ENCODE measurements at regions not wholly inside any gene's neighbourhood (a gene's known extent, or its start where the extent isn't known, plus 50 kb on each side); places are given as distances from the start of the nearest gene placed in this dataset.

- no peak for DNase-seq (ENCODE audit: low spot score)
Measured at GRCh38 chr7:46366526-46366925, 445.5 kb upstream of the IGFBP3 start.

- no peak for DNase-seq (ENCODE audit: low spot score)
Measured at GRCh38 chr7:46363688-46364087, 442.6 kb upstream of the IGFBP3 start.

GRCh38 chr7:46360811-46361210, 439.7 kb upstream of the IGFBP3 start:
- no peak for DNase-seq (ENCODE audit: low spot score)

- no peak for DNase-seq (ENCODE audit: low spot score)
Measured at GRCh38 chr7:46360296-46360695, 439.2 kb upstream of the IGFBP3 start.

GRCh38 chr7:46357851-46358250, 436.8 kb upstream of the IGFBP3 start:
- DNase-seq (ENCODE audit: low spot score), result no peak

- no peak for DNase-seq (ENCODE audit: low spot score)
Measured at GRCh38 chr7:46357290-46357689, 436.2 kb upstream of the IGFBP3 start.

- no peak for DNase-seq (ENCODE audit: low spot score)
Measured at GRCh38 chr7:46356371-46356770, 435.3 kb upstream of the IGFBP3 start.

- no peak for DNase-seq (ENCODE audit: low spot score)
Measured at GRCh38 chr7:46355331-46355730, 434.3 kb upstream of the IGFBP3 start.

GRCh38 chr7:46352004-46352954, 431.2 kb upstream of the IGFBP3 start:
- peak; percentile 6 for DNase-seq (ENCODE audit: low spot score)

- DNase-seq (ENCODE audit: low spot score), result no peak
Measured at GRCh38 chr7:46349490-46349889, 428.4 kb upstream of the IGFBP3 start.

GRCh38 chr7:46344533-46344932, 423.5 kb upstream of the IGFBP3 start:
- DNase-seq (ENCODE audit: low spot score), result no peak

GRCh38 chr7:46343802-46344201, 422.7 kb upstream of the IGFBP3 start:
- DNase-seq (ENCODE audit: low spot score), result no peak

- DNase-seq (ENCODE audit: low spot score), result no peak
Measured at GRCh38 chr7:46322937-46323336, 401.9 kb upstream of the IGFBP3 start.

- no peak for DNase-seq (ENCODE audit: low spot score)
Measured at GRCh38 chr7:46321556-46322205, 400.6 kb upstream of the IGFBP3 start.

GRCh38 chr7:46320956-46321355, 399.9 kb upstream of the IGFBP3 start:
- no peak for DNase-seq (ENCODE audit: low spot score)

- DNase-seq (ENCODE audit: low spot score), result no peak
Measured at GRCh38 chr7:46319841-46320240, 398.8 kb upstream of the IGFBP3 start.

GRCh38 chr7:46318276-46318675, 397.2 kb upstream of the IGFBP3 start:
- no peak for DNase-seq (ENCODE audit: low spot score)

GRCh38 chr7:46317256-46317655, 396.2 kb upstream of the IGFBP3 start:
- no peak for DNase-seq (ENCODE audit: low spot score)

GRCh38 chr7:46315891-46316290, 394.8 kb upstream of the IGFBP3 start:
- no peak for DNase-seq (ENCODE audit: low spot score)

- DNase-seq (ENCODE audit: low spot score), result no peak
Measured at GRCh38 chr7:46301677-46302076, 380.6 kb upstream of the IGFBP3 start.

GRCh38 chr7:46297515-46297914, 376.4 kb upstream of the IGFBP3 start:
- no peak for DNase-seq (ENCODE audit: low spot score)

GRCh38 chr7:46296526-46296925, 375.5 kb upstream of the IGFBP3 start:
- DNase-seq (ENCODE audit: low spot score), result no peak

GRCh38 chr7:46294381-46294780, 373.3 kb upstream of the IGFBP3 start:
- DNase-seq (ENCODE audit: low spot score), result no peak

All from globus pallidus (tissue), 1 donor.